WTC11 (cell line): ENCODE measurements at regions not wholly inside any gene's neighbourhood (a gene's known extent, or its start where the extent isn't known, plus 50 kb on each side); places are given as distances from the start of the nearest gene placed in this dataset.

Experiments used
- ATAC-seq: fragments of 200-7000 bp; cut with Tn5 transposase; 2 replicates; pipeline ENCODE4 v1.10.0; 2021; ENCODE audit warnings: mild to moderate bottlenecking, moderate library complexity
- CTCF ChIA-PET: fragments of 300-600 bp; sonication (Branson Sonifier 250); formaldehyde crosslinking; loops from one replicate; lab custom pipeline; 2021; ENCODE audit warnings: antibody characterized with exemption; lab: Charles Lee
- POLR2A ChIA-PET: fragments of 350-600 bp; sonication (Branson Sonifier 250); formaldehyde crosslinking; loops from one replicate; lab custom pipeline; 2021; ENCODE audit warnings: antibody characterized with exemption; lab: Charles Lee
- DNase-seq: peaks from one replicate; pipeline ENCODE4 v3.0.0; 2021; ENCODE audit warnings: low spot score
- H3K27ac Mint-ChIP-seq: 2 replicates; pipeline ENCODE4 v1.8.0; 2021; ENCODE audit warnings: mixed read lengths
- H3K27me3 Mint-ChIP-seq: 2 replicates; pipeline ENCODE4 v1.8.0; 2021; ENCODE audit warnings: low read depth, mild to moderate bottlenecking, moderate library complexity, mixed read lengths
- H3K36me3 Mint-ChIP-seq: 2 replicates; pipeline ENCODE4 v1.8.0; 2021; ENCODE audit warnings: mixed read lengths
- H3K4me1 Mint-ChIP-seq: 2 replicates; pipeline ENCODE4 v1.8.0; 2022; ENCODE audit warnings: mixed read lengths
- H3K4me3 Mint-ChIP-seq: 2 replicates; pipeline ENCODE4 v1.8.0; 2021; ENCODE audit warnings: mild to moderate bottlenecking, moderate library complexity, mixed read lengths
- H3K9me3 Mint-ChIP-seq: 2 replicates; pipeline ENCODE4 v1.8.0; 2021; ENCODE audit warnings: mixed read lengths
- AR ChIP-seq: fragments of 250-450 bp; sonication (Bioruptor Pico); IDR thresholded peaks from 2 replicates; pipeline ENCODE4 v1.9.0; 2021; ENCODE audit warnings: mild to moderate bottlenecking
- ARID4B ChIP-seq: sonication (generic); formaldehyde crosslinking; IDR thresholded peaks from 2 replicates; pipeline ENCODE4 v1.8.0; 2023; ENCODE audit warnings: missing genetic modification reagents, mild to moderate bottlenecking, borderline replicate concordance
- ETV6 ChIP-seq: sonication (generic); formaldehyde crosslinking; IDR thresholded peaks from 2 replicates; pipeline ENCODE4 v1.8.1; 2022; ENCODE audit warnings: mild to moderate bottlenecking, missing genetic modification reagents
- JAZF1 ChIP-seq: fragments of 250-450 bp; sonication (Bioruptor Pico); IDR thresholded peaks from 2 replicates; pipeline ENCODE4 v1.9.0; 2021; ENCODE audit warnings: moderate library complexity, mild to moderate bottlenecking, inconsistent platforms
- JUN ChIP-seq: sonication (generic); formaldehyde crosslinking; IDR thresholded peaks from 2 replicates; pipeline ENCODE4 v1.8.0; 2023; ENCODE audit warnings: mild to moderate bottlenecking, missing genetic modification reagents
- KAT7 ChIP-seq: sonication (generic); formaldehyde crosslinking; IDR thresholded peaks from 2 replicates; pipeline ENCODE4 v1.8.1; 2023; ENCODE audit warnings: missing genetic modification reagents, mild to moderate bottlenecking, borderline replicate concordance
- MYBL2 ChIP-seq: sonication (generic); formaldehyde crosslinking; IDR thresholded peaks from 2 replicates; pipeline ENCODE4 v1.8.1; 2023; ENCODE audit warnings: mild to moderate bottlenecking, moderate library complexity, missing genetic modification reagents
- PRDM15 ChIP-seq: sonication (generic); formaldehyde crosslinking; IDR thresholded peaks from 2 replicates; pipeline ENCODE4 v1.8.0; 2022; ENCODE audit warnings: missing genetic modification reagents
- PREB ChIP-seq: sonication (generic); formaldehyde crosslinking; IDR thresholded peaks from 2 replicates; pipeline ENCODE4 v1.8.1; 2022; ENCODE audit warnings: mild to moderate bottlenecking, missing genetic modification reagents, moderate library complexity, borderline replicate concordance
- PRRX2 ChIP-seq: fragments of 250-450 bp; sonication (Bioruptor Pico); IDR thresholded peaks from 2 replicates; pipeline ENCODE4 v1.8.0; 2021; ENCODE audit warnings: mild to moderate bottlenecking
- SOX15 ChIP-seq: fragments of 250-450 bp; sonication (Bioruptor Pico); IDR thresholded peaks from 2 replicates; pipeline ENCODE4 v1.9.0; 2021; ENCODE audit warnings: mild to moderate bottlenecking
- USF2 ChIP-seq: sonication (generic); formaldehyde crosslinking; IDR thresholded peaks from 2 replicates; pipeline ENCODE4 v1.8.1; 2023; ENCODE audit warnings: mild to moderate bottlenecking, missing genetic modification reagents, moderate library complexity
- ZNF138 ChIP-seq: sonication (generic); formaldehyde crosslinking; conservative IDR thresholded peaks from 2 replicates; pipeline ENCODE4 v1.8.1; 2022; ENCODE audit warnings: mild to moderate bottlenecking, moderate library complexity, missing genetic modification reagents
- ZNF219 ChIP-seq: sonication (generic); formaldehyde crosslinking; IDR thresholded peaks from 2 replicates; pipeline ENCODE4 v1.8.0; 2023; ENCODE audit warnings: missing genetic modification reagents, mild to moderate bottlenecking, borderline replicate concordance
- ZNF317 ChIP-seq: sonication (generic); formaldehyde crosslinking; IDR thresholded peaks from 2 replicates; pipeline ENCODE4 v1.8.1; 2023; ENCODE audit warnings: low read depth, mild to moderate bottlenecking, moderate library complexity, missing genetic modification reagents, borderline replicate concordance
- ZSCAN18 ChIP-seq: fragments of 250-450 bp; sonication (Bioruptor Pico); IDR thresholded peaks from 2 replicates; pipeline ENCODE4 v2.1.2; 2022; ENCODE audit warnings: mild to moderate bottlenecking, moderate library complexity

GRCh38 chr1:242800521-242800920, 276.0 kb upstream of the PLD5 start (continued):
- no peak for TF ChIP-seq JAZF1
- TF ChIP-seq ARID4B (CRISPR knock-in tag) = no peak
- no peak for TF ChIP-seq MYBL2
- no peak for TF ChIP-seq AR (CRISPR knock-in tag)
- TF ChIP-seq KAT7 (CRISPR knock-in tag) = no peak
- no peak for TF ChIP-seq ZNF138

GRCh38 chr1:242797856-242798255, 273.4 kb upstream of the PLD5 start:
- H3K27ac Mint-ChIP-seq = no peak overlapping the region
- DNase-seq (no peak), ATAC-seq (no peak)
- ChIA-PET POLR2A (no interaction called here), CTCF (no interaction called here)
- H3K4me3 Mint-ChIP-seq = no peak overlapping the region
- peaks cover 7% of the 10 kb centered on the region for H3K9me3 Mint-ChIP-seq
- no peaks in the 10 kb centered on the region for H3K27me3 Mint-ChIP-seq
- peaks cover 3% of the 10 kb centered on the region; the same call in 1 of the 2 replicates for H3K36me3 Mint-ChIP-seq
- no peaks in the 10 kb centered on the region for H3K4me1 Mint-ChIP-seq
- TF ChIP-seq PRDM15 (CRISPR knock-in tag) = no peak
- TF ChIP-seq SOX15 (CRISPR knock-in tag) = no peak
- TF ChIP-seq JUN = no peak
- TF ChIP-seq USF2 (CRISPR knock-in tag) = no peak
- TF ChIP-seq ZNF317 = no peak
- no peak for TF ChIP-seq KAT7 (CRISPR knock-in tag)
- no peak for TF ChIP-seq ARID4B (CRISPR knock-in tag)
- no peak for TF ChIP-seq PREB (CRISPR knock-in tag)
- TF ChIP-seq ETV6 (CRISPR knock-in tag) = no peak
- TF ChIP-seq ZNF219 (CRISPR knock-in tag) = no peak
- TF ChIP-seq ZSCAN18 (CRISPR knock-in tag) = no peak
- no peak for TF ChIP-seq PRRX2 (CRISPR knock-in tag)
- no peak for TF ChIP-seq JAZF1
